PC-9 (cell line): ENCODE measurements at regions not wholly inside any gene's neighbourhood (a gene's known extent, or its start where the extent isn't known, plus 50 kb on each side); places are given as distances from the start of the nearest gene placed in this dataset.
A peak's percentile ranks its signal among the peaks of the same experiment; 100 is the strongest.

Experiments used
- BruUV-seq: library from RNA; stranded (reverse); fragments of 400-500 nt; replicated peaks from 2 replicates; lab custom pipeline; 2021; lab: Mats Ljungman, UMichigan
- CTCF ChIA-PET: fragments of 300-600 bp; sonication (Branson Sonifier 250); formaldehyde crosslinking; loops from one replicate; lab custom pipeline; 2022; ENCODE audit warnings: antibody characterized with exemption; lab: Charles Lee
- POLR2A ChIA-PET: fragments of 300-600 bp; sonication (Branson Sonifier 250); formaldehyde crosslinking; loops from one replicate; lab custom pipeline; 2022; ENCODE audit warnings: antibody characterized with exemption; ENCODE audit not compliant: unreplicated experiment; lab: Charles Lee
- DNase-seq, 2 experiments: peaks; one replicate each; pipeline versions ENCODE4 v3.0.0 to v3.0.0-alpha.2; 2015 to 2022; ENCODE audit warnings: mixed read lengths in 1 of 2
- H2AFZ ChIP-seq: fragments of 200-600 bp; sonication (generic); 2 replicates; pipeline ENCODE4 v1.8.1; 2017; ENCODE audit warnings: antibody characterized with exemption
- H3F3A ChIP-seq: fragments of 200-600 bp; sonication (generic); 2 replicates; pipeline ENCODE4 v1.8.1; 2017; ENCODE audit warnings: antibody characterized with exemption, mild to moderate bottlenecking, low read depth; ENCODE audit not compliant: insufficient read depth
- H3K27ac ChIP-seq: fragments of 200-600 bp; sonication (generic); 2 replicates; pipeline ENCODE4 v1.6.1; 2016; ENCODE audit warnings: mixed run types
- H3K27me3 ChIP-seq: fragments of 200-600 bp; sonication (generic); 2 replicates; pipeline ENCODE4 v1.6.1; 2016; ENCODE audit warnings: low read depth, mixed run types; ENCODE audit not compliant: insufficient read depth
- H3K36me3 ChIP-seq: fragments of 200-600 bp; sonication (generic); 2 replicates; pipeline ENCODE4 v1.6.1; 2016; ENCODE audit warnings: low read depth, mixed run types
- H3K4me1 ChIP-seq: fragments of 200-600 bp; sonication (generic); replicated peaks from 2 replicates; pipeline ENCODE4 v1.6.1; 2016; ENCODE audit warnings: mixed run types; ENCODE audit not compliant: insufficient read depth
- H3K4me2 ChIP-seq: fragments of 200-600 bp; sonication (generic); 2 replicates; pipeline ENCODE4 v1.6.1; 2017; ENCODE audit warnings: mixed run types
- H3K4me3 ChIP-seq: fragments of 200-600 bp; sonication (generic); 2 replicates; pipeline ENCODE4 v1.6.1; 2016; ENCODE audit warnings: mixed run types
- H3K79me2 ChIP-seq: fragments of 200-600 bp; sonication (generic); 2 replicates; pipeline ENCODE4 v1.6.1; 2017; ENCODE audit warnings: low read depth, mixed run types
- H3K9me2 ChIP-seq: fragments of 200-600 bp; sonication (generic); 2 replicates; pipeline ENCODE4 v1.8.1; 2017; ENCODE audit warnings: mild to moderate bottlenecking; ENCODE audit not compliant: insufficient read depth
- H3K9me3 ChIP-seq: fragments of 200-600 bp; sonication (generic); 2 replicates; pipeline ENCODE4 v1.8.1; 2016; ENCODE audit warnings: low read depth; ENCODE audit not compliant: insufficient read depth
- H4K20me1 ChIP-seq: fragments of 200-600 bp; sonication (generic); 2 replicates; pipeline ENCODE4 v1.8.1; 2017; ENCODE audit not compliant: insufficient read depth
- EZH2 ChIP-seq: fragments of 200-600 bp; sonication (generic); IDR thresholded peaks from 2 replicates; pipeline ENCODE4 v1.8.0; 2017; ENCODE audit warnings: antibody characterized with exemption, low read depth
- intact Hi-C: fragments of 100-400 bp; cut with micrococcal nuclease; formaldehyde crosslinking; loops from one replicate; pipeline ENCODE4 v1.10.0; 2022; ENCODE audit not compliant: unreplicated experiment
- TF ChIP-seq, protein P1 (sequence below): fragments of 200-600 bp; sonication (generic); conservative IDR thresholded peaks from 2 replicates; pipeline ENCODE4 v1.6.1; 2017; ENCODE audit warnings: mixed run types, antibody characterized with exemption, mild to moderate bottlenecking, moderate library complexity

GRCh38 chr12:89975574-89975973, 266.9 kb upstream of the ATP2B1 start:
- DNase-seq: no peak
- H3K4me2 ChIP-seq: no peak overlapping the region
- peaks cover 10% of the 10 kb centered on the region for H3K4me1 ChIP-seq
- H3K36me3 ChIP-seq: no peaks in the 10 kb centered on the region
- H4K20me1 ChIP-seq: no peaks in the 10 kb centered on the region
- H2AFZ ChIP-seq: no peak overlapping the region
- H3F3A ChIP-seq: peaks cover 8% of the 10 kb centered on the region; the same call in 1 of the 2 replicates
- no peak overlapping the region for H3K4me3 ChIP-seq
- no peaks in the 10 kb centered on the region for H3K9me3 ChIP-seq
- H3K27ac ChIP-seq: no peak overlapping the region
- H3K27me3 ChIP-seq: no peaks in the 10 kb centered on the region
- no peak for TF ChIP-seq EZH2
- TF ChIP-seq, protein P1, sequence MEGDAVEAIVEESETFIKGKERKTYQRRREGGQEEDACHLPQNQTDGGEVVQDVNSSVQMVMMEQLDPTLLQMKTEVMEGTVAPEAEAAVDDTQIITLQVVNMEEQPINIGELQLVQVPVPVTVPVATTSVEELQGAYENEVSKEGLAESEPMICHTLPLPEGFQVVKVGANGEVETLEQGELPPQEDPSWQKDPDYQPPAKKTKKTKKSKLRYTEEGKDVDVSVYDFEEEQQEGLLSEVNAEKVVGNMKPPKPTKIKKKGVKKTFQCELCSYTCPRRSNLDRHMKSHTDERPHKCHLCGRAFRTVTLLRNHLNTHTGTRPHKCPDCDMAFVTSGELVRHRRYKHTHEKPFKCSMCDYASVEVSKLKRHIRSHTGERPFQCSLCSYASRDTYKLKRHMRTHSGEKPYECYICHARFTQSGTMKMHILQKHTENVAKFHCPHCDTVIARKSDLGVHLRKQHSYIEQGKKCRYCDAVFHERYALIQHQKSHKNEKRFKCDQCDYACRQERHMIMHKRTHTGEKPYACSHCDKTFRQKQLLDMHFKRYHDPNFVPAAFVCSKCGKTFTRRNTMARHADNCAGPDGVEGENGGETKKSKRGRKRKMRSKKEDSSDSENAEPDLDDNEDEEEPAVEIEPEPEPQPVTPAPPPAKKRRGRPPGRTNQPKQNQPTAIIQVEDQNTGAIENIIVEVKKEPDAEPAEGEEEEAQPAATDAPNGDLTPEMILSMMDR: no peak
- no peaks in the 10 kb centered on the region for H3K79me2 ChIP-seq
- BruUV-seq: no TSS peak
- POLR2A ChIA-PET: no interaction called here
- intact Hi-C loops: loop anchor here (2.0 kb wide), 1 partner anchor 267 kb away; the partner anchor contains the start of gene ATP2B1
- no peaks in the 10 kb centered on the region for H3K9me2 ChIP-seq
- CTCF ChIA-PET: no interaction called here

DNA sequence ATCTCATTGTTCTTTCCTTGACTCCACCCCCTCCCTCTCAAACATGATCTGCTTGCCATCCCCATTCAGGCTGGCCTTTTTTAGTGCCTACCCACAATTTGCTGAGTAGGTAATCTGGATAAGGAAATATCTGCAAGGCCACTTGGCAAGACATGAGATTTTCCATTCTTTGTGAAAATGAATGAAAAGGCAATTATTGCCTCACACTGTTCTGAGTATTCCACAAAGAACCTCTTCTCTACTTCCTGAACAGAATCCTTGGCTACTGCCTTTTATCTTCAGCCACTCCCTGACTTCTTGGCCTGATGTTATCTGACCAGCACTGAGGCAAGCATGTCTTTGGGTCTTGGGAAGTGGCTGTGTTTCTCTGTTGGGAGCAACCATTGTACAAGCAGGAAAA, 263.2 kb upstream of the ATP2B1 start:
- ChIA-PET POLR2A (no interaction called here), CTCF (no interaction called here)
- no peaks in the 10 kb centered on the region for H4K20me1 ChIP-seq
- H3K27ac ChIP-seq: no peak overlapping the region
- H3K9me2 ChIP-seq: no peaks in the 10 kb centered on the region
- H3K4me3 ChIP-seq: no peak overlapping the region
- no peaks in the 10 kb centered on the region for H3K79me2 ChIP-seq
- TF ChIP-seq, protein P1: no peak
- TF ChIP-seq EZH2: no peak
- no TSS peak for BruUV-seq
- H3K36me3 ChIP-seq: no peaks in the 10 kb centered on the region
- H3F3A ChIP-seq: peaks cover 8% of the 10 kb centered on the region; the same call in 1 of the 2 replicates
- H3K27me3 ChIP-seq: no peaks in the 10 kb centered on the region
- no peak overlapping the region for H2AFZ ChIP-seq
- intact Hi-C loops: no loop called here
- H3K4me1 ChIP-seq: peaks cover 17% of the 10 kb centered on the region
- H3K4me2 ChIP-seq: no peak overlapping the region
- peak; percentile 24 to 48 for DNase-seq
- peaks cover 7% of the 10 kb centered on the region; the same call in 1 of the 2 replicates for H3K9me3 ChIP-seq

DNA sequence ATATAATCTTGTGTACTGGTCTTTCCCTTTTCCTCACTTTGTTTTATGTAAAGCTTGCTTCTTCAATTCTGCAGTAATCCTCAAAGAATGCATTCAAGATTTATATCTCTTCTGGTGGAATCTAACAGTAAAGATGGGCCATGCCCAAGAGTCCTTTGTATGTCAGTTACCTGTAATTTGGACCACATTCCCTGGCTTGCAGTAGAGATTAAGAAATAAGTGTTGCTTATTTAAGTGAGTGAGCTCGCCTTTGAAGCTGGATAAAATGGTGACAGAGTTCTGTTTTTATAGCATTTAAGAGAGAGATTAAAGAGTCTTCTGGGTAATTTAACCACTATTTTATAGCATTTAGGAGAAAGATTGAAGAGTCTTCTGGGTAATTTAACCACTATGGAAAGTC, 262.1 kb upstream of the ATP2B1 start:
- no peaks in the 10 kb centered on the region for H3K36me3 ChIP-seq
- H3K4me2 ChIP-seq: no peak overlapping the region
- H3K9me3 ChIP-seq: peaks cover 7% of the 10 kb centered on the region; the same call in 1 of the 2 replicates
- no peak for DNase-seq
- no TSS peak for BruUV-seq
- TF ChIP-seq, protein P1: no peak
- TF ChIP-seq EZH2: no peak
- H2AFZ ChIP-seq: no peak overlapping the region
- no peaks in the 10 kb centered on the region for H3K9me2 ChIP-seq
- POLR2A ChIA-PET: interaction anchor here (0.6 kb wide), 1 partner anchor 46 kb away, joined by 3 read pairs; no protein-coding TSS in a partner anchor
- no peaks in the 10 kb centered on the region for H4K20me1 ChIP-seq
- intact Hi-C loops: no loop called here
- peaks cover 17% of the 10 kb centered on the region for H3K4me1 ChIP-seq
- no peaks in the 10 kb centered on the region for H3K27me3 ChIP-seq
- H3K79me2 ChIP-seq: no peaks in the 10 kb centered on the region
- no peak overlapping the region for H3K4me3 ChIP-seq
- no peak overlapping the region for H3K27ac ChIP-seq
- CTCF ChIA-PET: no interaction called here
- peaks cover 8% of the 10 kb centered on the region; the same call in 1 of the 2 replicates for H3F3A ChIP-seq
